Aorta (tissue), 5 donors: ENCODE measurements at regions not wholly inside any gene's neighbourhood (a gene's known extent, or its start where the extent isn't known, plus 50 kb on each side); places are given as distances from the start of the nearest gene placed in this dataset.
"Not testable (repeated sequence)": the region's sequence is repeated elsewhere in the genome, so short reads cannot be mapped to it uniquely, and the experiment has no call there.

Source experiments
- ATAC-seq: fragments of 200-7000 bp; cut with Tn5 transposase; one replicate; pipeline ENCODE4 v1.9.1; 2022; ENCODE audit warnings: moderate library complexity; ENCODE audit not compliant: low FRiP score
- DNase-seq, 2 donors: peaks; one replicate each; pipeline ENCODE4 v3.0.0-alpha.2; 2020
- H3K27ac ChIP-seq, 2 donors: one replicate each; pipeline ENCODE4 v1.5.1; 2013; ENCODE audit warnings: low read length in 2 of 2, mild to moderate bottlenecking in 2 of 2, moderate library complexity in 2 of 2, control low read depth in 1 of 2, inconsistent platforms in 1 of 2, low read depth in 1 of 2
- H3K27me3 ChIP-seq, 2 donors: one replicate each; pipeline ENCODE4 v1.6.1; 2013; ENCODE audit warnings: control low read depth in 1 of 2, low read length in 1 of 2, mild to moderate bottlenecking in 1 of 2, moderate library complexity in 1 of 2; ENCODE audit not compliant: insufficient read depth in 2 of 2, control insufficient read depth in 1 of 2
- H3K36me3 ChIP-seq, 2 donors: one replicate each; pipeline ENCODE4 v1.6.1; 2013; ENCODE audit warnings: control low read depth in 1 of 2, low read length in 1 of 2, mild to moderate bottlenecking in 1 of 2; ENCODE audit not compliant: insufficient read depth in 2 of 2, control insufficient read depth in 1 of 2
- H3K4me1 ChIP-seq, 2 donors: one replicate each; pipeline ENCODE4 v1.6.1; 2013; ENCODE audit warnings: low read length in 2 of 2, control low read depth in 1 of 2, mild to moderate bottlenecking in 1 of 2, moderate library complexity in 1 of 2; ENCODE audit not compliant: insufficient read depth in 2 of 2, control insufficient read depth in 1 of 2
- H3K4me3 ChIP-seq, 2 donors: one replicate each; pipeline ENCODE4 v1.5.1; 2013; ENCODE audit warnings: low read length in 2 of 2, control low read depth in 1 of 2, mild to moderate bottlenecking in 1 of 2
- H3K9me3 ChIP-seq: one replicate; pipeline ENCODE4 v1.6.1; 2013; ENCODE audit warnings: mild to moderate bottlenecking, low read length; ENCODE audit not compliant: control insufficient read depth
- WGBS, 2 donors: extraction: QIAGEN DNeasy Blood & Tissue Kit; methylation state at CpG; one replicate each; pipeline ENCODE4 v1.1.7; 2013; 5-methylcytosine and 5-hydroxymethylcytosine counted together
- intact Hi-C, 2 donors: fragments of 100-400 bp; cut with DNase I; formaldehyde crosslinking; loops; one replicate each; pipeline versions ENCODE4 v1.14.2 to v1.15.0; 2022
- donor health status: healthy with polysubstance abuse.
- donor health status: Bipolar disorder and iron deficiency.
- donor health status: DM: no; HTN: no; CAD: no.
- donor health status: DM: no; HTN: no; CAD: no.
- donor health status: DM: yes; HTN: yes; CAD: no.

DNA sequence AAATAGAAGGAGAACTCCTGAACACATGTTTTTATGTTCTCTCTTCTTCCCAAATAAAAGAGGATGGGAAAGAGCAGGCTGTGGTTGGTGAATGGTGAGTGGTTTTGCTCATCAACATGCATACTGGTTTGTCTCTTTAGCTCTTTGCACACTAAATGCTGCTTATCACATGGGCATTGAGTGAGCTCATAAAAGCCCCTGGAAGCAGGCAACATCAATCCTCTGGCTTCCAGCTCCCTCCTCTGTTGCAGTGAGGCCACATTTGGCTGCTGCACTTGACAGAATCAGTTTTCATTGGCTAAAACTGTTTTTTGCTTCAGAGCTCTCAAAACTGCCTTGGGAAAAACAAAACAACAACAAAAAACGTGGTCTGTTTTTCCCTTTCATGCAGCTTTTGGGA is 1308.2 kb upstream of the NRXN1 start:
- no peak for ATAC-seq
- Histone ChIP-seq H3K4me3 (no peak overlapping the region), H3K36me3 (no peaks in the 10 kb centered on the region), H3K9me3 (no peaks in the 10 kb centered on the region), H3K4me1 (no peaks in the 10 kb centered on the region), H3K27ac (no peak overlapping the region), H3K27me3 (no peaks in the 10 kb centered on the region)
- no peak for DNase-seq
- 16 to 17% methylated on average over 1 of the region's 1 CpG for WGBS, 2 donors
- intact Hi-C loops: no loop called here

DNA sequence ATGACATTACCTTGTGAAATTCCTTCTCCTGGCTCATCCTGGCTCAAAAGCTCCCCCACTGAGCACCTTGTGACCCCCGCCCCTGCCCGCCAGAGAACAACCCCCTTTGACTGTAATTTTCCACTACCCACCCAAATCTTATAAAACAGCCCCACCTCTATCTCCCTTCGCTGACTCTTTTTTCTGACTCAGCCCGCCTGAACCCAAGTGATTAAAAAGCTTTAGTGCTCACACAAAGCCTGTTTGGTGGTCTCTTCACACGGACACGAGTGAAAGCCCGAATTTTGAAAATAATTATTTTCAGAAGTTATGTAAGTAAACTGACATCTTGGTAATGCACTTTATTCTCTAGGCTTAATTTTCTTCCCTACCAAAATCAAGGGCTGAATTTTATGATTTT is 1305.9 kb upstream of the NRXN1 start:
- H3K27me3 ChIP-seq, H3K4me1 ChIP-seq: not testable (repeated sequence)
- 94 to 96% methylated on average over 7 of the region's 7 CpGs for WGBS, 2 donors

DNA sequence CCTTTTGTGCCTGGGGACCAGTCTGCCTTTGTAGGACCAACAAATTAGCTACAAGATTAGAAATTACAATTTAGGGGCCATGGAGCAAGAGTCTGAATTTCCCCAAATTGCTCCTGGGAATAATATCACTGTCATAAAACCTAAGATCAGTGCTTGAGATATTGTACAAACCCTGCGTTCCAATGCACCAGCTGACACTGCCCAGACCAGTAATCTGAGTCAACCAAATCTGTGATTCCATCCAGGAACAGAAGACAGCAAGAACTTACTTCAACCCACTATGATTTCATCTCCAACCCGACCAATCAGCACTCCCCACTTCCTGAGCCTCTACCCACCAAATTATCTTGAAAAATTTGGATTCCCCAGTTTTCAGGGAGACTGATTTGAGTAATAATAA is 1305.0 kb upstream of the NRXN1 start:
- intact Hi-C loops: no loop called here

More for the DNA sequence above, 1305.9 kb upstream of the NRXN1 start:
- H3K36me3 ChIP-seq, intact Hi-C loops, ATAC-seq, H3K4me3 ChIP-seq, H3K9me3 ChIP-seq, DNase-seq, H3K27ac ChIP-seq: not testable (repeated sequence)

GRCh38 chr2:52335727-52336126 is 1303.8 kb upstream of the NRXN1 start:
- Histone ChIP-seq H3K9me3 (no peaks in the 10 kb centered on the region), H3K27me3 (no peaks in the 10 kb centered on the region), H3K36me3 (no peaks in the 10 kb centered on the region), H3K27ac (no peak overlapping the region), H3K4me3 (no peak overlapping the region), H3K4me1 (no peaks in the 10 kb centered on the region)
- DNase-seq: no peak
- ATAC-seq: no peak
- intact Hi-C loops: no loop called here
- WGBS, 2 donors: 79 to 81% methylated on average over 1 of the region's 1 CpG

More for the DNA sequence above, 1305.0 kb upstream of the NRXN1 start:
- Histone ChIP-seq H3K4me1 (no peaks in the 10 kb centered on the region), H3K9me3 (no peaks in the 10 kb centered on the region), H3K27me3 (no peaks in the 10 kb centered on the region), H3K27ac (no peak overlapping the region), H3K36me3 (no peaks in the 10 kb centered on the region), H3K4me3 (no peak overlapping the region)
- WGBS, 2 donors: 83 to 90% methylated on average over 2 of the region's 2 CpGs
- DNase-seq (no peak), ATAC-seq (no peak)

DNA sequence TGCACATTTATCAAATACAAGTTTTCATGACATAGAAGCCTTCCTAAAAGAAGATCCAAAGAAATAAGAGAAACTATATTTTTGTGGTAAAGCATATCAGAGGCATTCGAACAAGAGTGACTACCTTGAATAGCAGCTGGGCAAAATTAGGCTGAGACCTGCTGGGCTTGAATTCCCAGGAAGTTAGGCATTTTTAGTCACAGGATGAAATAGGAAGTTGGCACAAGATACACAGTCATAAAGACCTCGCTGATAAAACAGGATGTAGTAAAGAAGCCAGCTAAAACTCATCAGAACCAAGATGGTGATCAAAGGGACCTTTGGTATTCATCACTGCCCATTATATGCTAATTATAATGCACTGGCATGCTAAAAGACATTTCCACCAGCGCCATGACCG is 1302.3 kb upstream of the NRXN1 start:
- ATAC-seq: no peak
- Histone ChIP-seq H3K9me3 (no peaks in the 10 kb centered on the region), H3K36me3 (no peaks in the 10 kb centered on the region), H3K27ac (no peak overlapping the region), H3K4me3 (no peak overlapping the region), H3K4me1 (no peaks in the 10 kb centered on the region), H3K27me3 (no peaks in the 10 kb centered on the region)
- intact Hi-C loops: no loop called here
- WGBS, 2 donors: 71 to 72% methylated on average over 4 of the region's 4 CpGs
- DNase-seq: no peak

DNA sequence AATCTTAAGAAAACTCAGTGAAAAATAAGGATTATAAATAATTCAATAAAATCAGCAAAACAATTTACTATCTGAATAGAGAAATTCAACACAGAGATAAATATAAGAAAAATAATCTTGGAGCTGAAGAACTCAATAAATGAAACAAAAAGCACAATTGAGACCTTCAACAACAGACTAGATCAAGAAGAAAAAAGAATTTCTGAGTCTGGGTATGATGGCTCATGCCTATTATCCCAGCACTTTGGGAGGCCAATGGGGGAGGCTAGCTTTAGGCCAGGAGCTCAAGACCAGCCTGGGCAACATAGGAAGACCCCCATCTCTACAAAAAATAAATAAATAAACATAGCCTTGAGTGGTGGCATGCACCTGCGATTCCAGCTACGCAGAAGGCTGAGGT is 1295.7 kb upstream of the NRXN1 start:
- no peak overlapping the region for H3K27ac ChIP-seq
- ATAC-seq (no peak), DNase-seq (no peak)
- no peaks in the 10 kb centered on the region for H3K27me3 ChIP-seq
- H3K36me3 ChIP-seq: no peaks in the 10 kb centered on the region
- H3K4me3 ChIP-seq: no peak overlapping the region
- WGBS, 2 donors: 98 to 100% methylated on average over 2 of the region's 2 CpGs
- no peaks in the 10 kb centered on the region for H3K4me1 ChIP-seq
- H3K9me3 ChIP-seq: peaks cover 3% of the 10 kb centered on the region
- intact Hi-C loops: no loop called here

- intact Hi-C loops: no loop called here
- DNase-seq: no peak
- no peak for ATAC-seq
Observed at GRCh38 chr2:52314231-52314630, 1282.3 kb upstream of the NRXN1 start.

GRCh38 chr2:52312486-52312885 is 1280.6 kb upstream of the NRXN1 start:
- Histone ChIP-seq H3K4me3 (no peak overlapping the region), H3K27ac (no peak overlapping the region), H3K4me1 (no peaks in the 10 kb centered on the region), H3K9me3 (no peaks in the 10 kb centered on the region), H3K36me3 (no peaks in the 10 kb centered on the region), H3K27me3 (no peaks in the 10 kb centered on the region)
- WGBS, 2 donors: 93 to 97% methylated on average over 2 of the region's 2 CpGs
- DNase-seq: no peak
- intact Hi-C loops: no loop called here
- no peak for ATAC-seq

More at GRCh38 chr2:52314231-52314630, 1282.3 kb upstream of the NRXN1 start:
- no peaks in the 10 kb centered on the region for H3K9me3 ChIP-seq
- H3K4me3 ChIP-seq: no peak overlapping the region
- H3K27ac ChIP-seq: no peak overlapping the region
- 87 to 89% methylated on average over 3 of the region's 3 CpGs for WGBS, 2 donors
- H3K27me3 ChIP-seq: no peaks in the 10 kb centered on the region
- H3K4me1 ChIP-seq: no peaks in the 10 kb centered on the region
- no peaks in the 10 kb centered on the region for H3K36me3 ChIP-seq

DNA sequence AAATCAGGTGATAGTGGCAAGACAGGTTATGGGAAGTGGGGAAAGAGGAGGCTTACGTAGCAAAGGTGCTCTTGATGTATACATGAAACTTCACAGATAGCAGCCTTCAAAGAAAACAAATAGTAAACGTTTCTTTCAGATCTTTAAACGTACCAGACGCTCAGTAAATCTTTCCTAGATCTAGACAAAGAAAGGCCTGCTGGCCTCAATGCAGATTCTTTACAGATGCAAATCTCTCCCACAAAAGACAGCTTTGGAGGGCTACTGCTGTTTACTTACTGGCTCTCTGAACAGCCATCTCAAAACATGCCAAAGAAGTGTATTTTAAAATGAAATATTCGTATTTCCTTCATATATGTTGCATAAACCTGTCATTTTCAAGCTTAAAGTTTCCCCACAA is 1279.9 kb upstream of the NRXN1 start:
- Histone ChIP-seq H3K4me1 (no peaks in the 10 kb centered on the region), H3K36me3 (no peaks in the 10 kb centered on the region), H3K27me3 (no peaks in the 10 kb centered on the region), H3K4me3 (no peak overlapping the region), H3K27ac (no peak overlapping the region), H3K9me3 (no peaks in the 10 kb centered on the region)
- no peak for DNase-seq
- intact Hi-C loops: no loop called here
- no peak for ATAC-seq
- WGBS, 2 donors: 84 to 86% methylated on average over 5 of the region's 5 CpGs
